ENCODE measurements at regions not wholly inside any gene's neighbourhood (a gene's known extent, or its start where the extent isn't known, plus 50 kb on each side); places are given as distances from the start of the nearest gene placed in this dataset.

- Histone ChIP-seq H3K27me3 (replicated peaks; ENCODE audit: control insufficient read depth, insufficient read depth, low read length) (no peaks in the 10 kb centered on the region; the same call in 1 of the 2 replicates), H3K4me3 (replicated peaks; ENCODE audit: low read depth, low read length) (no peak overlapping the region), H3K36me3 (ENCODE audit: control insufficient read depth, insufficient read depth, low read length) (no peaks in the 10 kb centered on the region)
- DNase-seq (ENCODE audit: extremely low read depth, insufficient read length): no peak
- no peak for TF ChIP-seq CTCF (IDR thresholded peaks at IDR 0.05; ENCODE audit: insufficient read depth, low read length, poor library complexity, severe bottlenecking)
Observed at GRCh38 chr20:50296450-50297375, 106.1 kb downstream of the CEBPB start.

GRCh38 chr20:50297498-50298376, 107.1 kb downstream of the CEBPB start:
- Histone ChIP-seq H3K36me3 (ENCODE audit: control insufficient read depth, insufficient read depth, low read length) (no peaks in the 10 kb centered on the region), H3K4me3 (replicated peaks; ENCODE audit: low read depth, low read length) (no peak overlapping the region), H3K27me3 (replicated peaks; ENCODE audit: control insufficient read depth, insufficient read depth, low read length) (no peaks in the 10 kb centered on the region; the same call in 1 of the 2 replicates)
- no peak for TF ChIP-seq CTCF (IDR thresholded peaks at IDR 0.05; ENCODE audit: insufficient read depth, low read length, poor library complexity, severe bottlenecking)
- DNase-seq (ENCODE audit: extremely low read depth, insufficient read length): no peak

GRCh38 chr20:50298554-50299324, 108.1 kb downstream of the CEBPB start:
- Histone ChIP-seq H3K27me3 (replicated peaks; ENCODE audit: control insufficient read depth, insufficient read depth, low read length) (no peaks in the 10 kb centered on the region; the same call in 1 of the 2 replicates), H3K4me3 (replicated peaks; ENCODE audit: low read depth, low read length) (no peak overlapping the region), H3K36me3 (ENCODE audit: control insufficient read depth, insufficient read depth, low read length) (no peaks in the 10 kb centered on the region)
- DNase-seq (ENCODE audit: extremely low read depth, insufficient read length): no peak
- no peak for TF ChIP-seq CTCF (IDR thresholded peaks at IDR 0.05; ENCODE audit: insufficient read depth, low read length, poor library complexity, severe bottlenecking)

GRCh38 chr20:50299325-50299629, 108.6 kb downstream of the CEBPB start:
- H3K4me3 ChIP-seq (replicated peaks; ENCODE audit: low read depth, low read length): no peak overlapping the region
- no peaks in the 10 kb centered on the region; the same call in 1 of the 2 replicates for H3K27me3 ChIP-seq (replicated peaks; ENCODE audit: control insufficient read depth, insufficient read depth, low read length)
- DNase-seq (ENCODE audit: extremely low read depth, insufficient read length): no peak
- no peaks in the 10 kb centered on the region for H3K36me3 ChIP-seq (ENCODE audit: control insufficient read depth, insufficient read depth, low read length)
- no peak for TF ChIP-seq CTCF (IDR thresholded peaks at IDR 0.05; ENCODE audit: insufficient read depth, low read length, poor library complexity, severe bottlenecking)

- Histone ChIP-seq H3K4me3 (replicated peaks; ENCODE audit: low read depth, low read length) (no peak overlapping the region), H3K36me3 (ENCODE audit: control insufficient read depth, insufficient read depth, low read length) (no peaks in the 10 kb centered on the region), H3K27me3 (replicated peaks; ENCODE audit: control insufficient read depth, insufficient read depth, low read length) (no peaks in the 10 kb centered on the region)
- no peak for DNase-seq (ENCODE audit: extremely low read depth, insufficient read length)
- no peak for TF ChIP-seq CTCF (IDR thresholded peaks at IDR 0.05; ENCODE audit: insufficient read depth, low read length, poor library complexity, severe bottlenecking)
Observed at GRCh38 chr20:50301165-50301564, 110.5 kb downstream of the CEBPB start.
